Pulmonary artery endothelial cell (primary cell): ENCODE measurements at regions not wholly inside any gene's neighbourhood (a gene's known extent, or its start where the extent isn't known, plus 50 kb on each side); places are given as distances from the start of the nearest gene placed in this dataset.

Experiments
- DNase-seq: peaks from one replicate; pipeline ENCODE4 v3.0.0-alpha.2; 2011; ENCODE audit warnings: low read depth, low spot score

DNA sequence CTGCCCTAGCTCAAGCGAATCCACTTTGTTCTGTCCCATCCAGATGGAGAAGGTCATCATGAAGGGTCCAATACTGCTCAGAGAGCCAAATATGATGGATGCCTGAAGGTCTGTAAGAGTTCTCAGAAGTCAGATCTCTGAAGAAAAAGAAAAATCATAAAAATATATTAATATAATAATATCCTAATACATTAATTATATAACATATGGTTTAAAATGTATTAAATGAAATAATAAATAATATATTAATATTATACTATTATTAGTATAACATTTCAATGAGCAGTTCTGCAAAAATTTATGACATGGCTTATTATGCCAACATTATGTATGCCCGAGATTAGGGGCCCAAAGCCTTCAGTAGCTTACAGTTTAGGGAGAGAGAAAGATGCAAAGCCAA is 78.2 kb upstream of the GPR12 start:
- DNase-seq: no peak

DNA sequence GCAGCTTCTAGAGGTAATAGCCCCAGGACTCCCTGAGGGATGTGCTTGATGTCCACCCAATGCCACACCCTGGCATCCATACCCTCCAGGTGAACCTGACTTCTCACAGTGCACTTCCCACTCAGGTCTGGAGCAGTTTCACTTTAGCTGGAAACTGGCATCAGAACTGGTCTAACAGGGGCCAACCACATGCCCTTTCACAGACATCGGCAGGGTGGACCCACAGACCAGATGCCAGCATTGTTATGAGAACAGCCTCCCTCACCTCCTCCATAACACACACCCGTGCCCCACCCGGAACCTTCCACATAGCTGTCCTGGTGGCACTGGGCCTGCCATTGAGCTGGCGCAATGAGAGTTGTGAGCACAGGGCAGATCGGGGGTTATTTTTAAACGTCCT is 77.4 kb upstream of the GPR12 start:
- DNase-seq: no peak

DNA sequence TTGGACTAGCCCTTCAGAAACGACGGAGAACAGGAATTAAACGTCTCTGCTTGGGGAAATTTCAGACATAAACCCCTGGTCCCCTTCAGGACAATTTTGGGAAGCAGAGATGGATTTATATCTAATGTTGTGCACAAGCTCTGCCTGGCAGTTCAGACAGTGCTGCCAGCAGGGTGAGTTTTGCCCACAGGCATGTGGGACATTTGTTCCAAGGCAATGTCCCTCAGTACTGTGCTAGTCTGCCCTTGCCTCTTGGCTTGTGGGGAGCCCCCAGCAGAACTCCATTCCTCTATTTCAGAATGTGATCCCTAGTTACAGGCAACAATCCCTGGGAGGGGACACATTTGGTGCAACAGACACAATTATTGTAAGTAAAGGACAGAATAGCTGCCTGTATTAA is 76.5 kb upstream of the GPR12 start:
- no peak for DNase-seq

DNA sequence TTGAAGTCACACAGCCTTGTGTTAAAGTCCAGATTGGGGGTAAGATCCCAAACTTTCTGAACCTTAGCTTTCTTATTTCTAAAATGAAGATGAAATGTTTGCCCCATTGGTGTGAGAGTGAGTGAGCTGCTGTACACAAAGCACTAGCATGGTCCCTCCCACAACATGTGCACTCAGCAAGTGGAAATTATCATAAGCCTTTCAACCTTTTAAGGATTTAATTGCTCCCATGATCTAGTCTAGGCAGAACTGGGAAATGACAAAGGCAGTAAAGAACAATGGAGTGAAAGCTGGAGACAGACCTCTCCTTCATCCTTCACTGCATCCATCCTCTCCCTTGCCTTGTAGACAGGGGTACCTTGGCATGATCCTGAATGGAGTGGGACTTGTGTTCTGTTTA is 76.0 kb upstream of the GPR12 start:
- no peak for DNase-seq

DNA sequence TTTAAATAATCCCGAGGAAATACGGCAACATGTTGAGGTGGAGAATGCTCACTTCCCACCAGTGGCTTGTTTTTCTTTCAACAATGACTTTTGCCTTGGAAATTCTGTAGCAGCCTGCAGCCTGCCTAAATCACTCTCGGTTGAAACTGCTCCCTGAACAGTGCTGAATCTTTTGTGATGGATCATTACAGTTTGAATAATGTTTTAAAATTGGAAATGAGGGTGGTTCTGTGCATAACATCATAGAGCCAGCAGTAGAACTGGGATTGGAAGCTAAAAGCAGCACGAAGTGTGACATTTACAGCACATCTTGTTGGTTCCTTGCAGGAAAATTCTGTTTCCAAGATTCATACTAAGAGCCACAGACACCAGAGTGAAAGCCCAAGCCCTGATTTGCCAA is 74.1 kb upstream of the GPR12 start:
- no peak for DNase-seq

DNA sequence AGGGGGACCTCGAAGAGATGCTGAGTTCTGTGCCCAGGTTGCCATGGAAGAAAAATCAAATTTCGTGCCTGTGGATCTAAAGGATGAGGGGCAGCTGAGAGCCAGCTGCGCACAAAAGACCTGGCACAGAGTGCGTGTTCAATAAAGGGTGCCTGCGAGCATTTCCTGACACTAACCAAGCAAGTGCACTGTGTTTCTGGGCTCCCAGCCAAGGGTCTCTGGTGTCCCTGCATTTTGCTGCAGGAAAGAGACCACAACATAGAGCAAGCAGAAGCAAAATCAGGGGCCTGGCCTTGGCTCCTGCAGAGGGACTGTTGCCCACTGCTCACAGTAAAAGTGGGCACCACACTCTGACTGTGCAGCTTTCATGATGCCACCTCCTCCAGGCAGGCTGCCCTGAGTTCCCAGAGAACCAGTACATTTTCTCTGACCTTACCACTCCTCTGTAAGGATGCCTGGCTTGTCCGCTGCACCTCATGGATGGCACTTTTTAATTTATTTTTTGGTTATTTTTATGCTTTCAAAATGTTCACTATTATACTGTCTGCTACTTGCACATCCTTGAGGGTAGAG is 70.8 kb upstream of the GPR12 start:
- DNase-seq: no peak

DNA sequence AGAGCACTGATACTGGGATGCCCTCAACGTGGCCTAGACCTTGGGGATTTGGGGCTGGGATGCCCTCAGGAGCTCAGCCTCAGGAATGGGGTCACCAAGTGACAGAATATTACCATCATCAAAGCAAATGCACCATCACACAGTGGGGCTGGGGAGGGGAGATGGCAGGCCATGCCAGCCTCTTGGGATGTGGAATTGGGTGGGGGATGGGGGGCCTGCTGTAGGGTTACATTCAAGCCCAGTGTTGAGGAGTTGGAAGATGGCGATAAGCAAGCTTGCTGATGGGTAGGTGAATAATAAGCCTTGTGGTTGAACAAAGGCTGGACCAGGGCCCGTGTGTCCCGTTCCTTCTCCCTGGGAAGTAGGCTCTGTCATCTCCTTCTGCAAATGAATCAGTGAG is 69.1 kb upstream of the GPR12 start:
- no peak for DNase-seq

DNA sequence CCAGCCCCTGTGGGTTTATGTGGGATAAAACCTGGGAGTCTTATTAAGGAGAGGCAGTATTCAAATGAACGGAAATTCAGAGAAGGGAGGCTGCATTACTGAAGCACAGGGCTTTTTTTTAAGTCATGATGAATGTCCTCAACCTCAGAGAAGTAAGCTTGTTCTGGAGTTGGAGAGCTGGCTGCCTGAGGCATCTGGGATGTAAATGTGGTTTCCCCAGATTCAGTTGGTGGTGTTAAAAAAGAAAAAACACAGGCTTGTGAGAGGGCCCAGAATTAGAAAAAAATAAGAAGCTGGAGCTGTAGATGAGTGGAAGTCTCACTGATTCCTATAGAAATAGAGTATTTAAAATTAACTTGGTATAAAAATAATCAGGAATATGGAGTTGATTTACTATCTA is 64.0 kb upstream of the GPR12 start:
- DNase-seq: no peak

DNA sequence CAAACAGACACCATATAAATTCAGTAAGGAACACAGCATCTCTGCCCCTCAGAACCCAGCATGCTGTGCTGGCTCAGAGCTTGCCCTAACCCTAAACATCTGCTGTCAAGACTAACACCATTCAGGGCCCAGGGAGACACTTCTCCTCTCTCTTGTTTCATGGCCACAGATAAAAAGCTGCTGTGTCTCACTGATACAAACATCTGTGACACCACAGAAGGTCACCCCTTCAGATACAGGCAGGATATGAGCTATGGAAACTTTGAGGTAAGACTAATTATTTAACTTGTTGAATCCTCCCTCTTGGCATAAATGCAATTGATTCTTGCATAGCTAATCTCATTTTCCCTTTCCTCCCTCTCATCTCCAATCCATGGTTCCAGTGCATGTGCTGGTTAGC is 61.6 kb upstream of the GPR12 start:
- no peak for DNase-seq

DNA sequence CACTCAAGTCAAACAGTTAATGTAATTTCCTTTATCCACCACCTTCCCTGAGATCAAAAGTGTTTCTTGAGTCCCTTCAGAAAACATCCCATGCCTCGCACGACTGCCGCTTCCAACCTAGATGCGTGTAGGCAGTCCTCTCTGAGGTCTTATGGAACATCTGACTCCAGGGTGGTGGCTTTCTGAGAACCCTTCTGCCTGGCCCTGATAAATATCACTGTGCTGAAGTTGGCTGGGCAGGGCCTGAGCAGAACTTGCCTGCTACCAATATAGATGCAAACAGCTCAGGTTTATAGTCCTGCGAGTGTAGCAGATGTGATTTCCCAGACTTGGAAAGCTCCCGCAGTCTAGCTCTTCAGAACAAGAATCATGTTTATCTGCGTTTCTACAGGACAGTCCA is 61.1 kb upstream of the GPR12 start:
- DNase-seq: no peak

DNA sequence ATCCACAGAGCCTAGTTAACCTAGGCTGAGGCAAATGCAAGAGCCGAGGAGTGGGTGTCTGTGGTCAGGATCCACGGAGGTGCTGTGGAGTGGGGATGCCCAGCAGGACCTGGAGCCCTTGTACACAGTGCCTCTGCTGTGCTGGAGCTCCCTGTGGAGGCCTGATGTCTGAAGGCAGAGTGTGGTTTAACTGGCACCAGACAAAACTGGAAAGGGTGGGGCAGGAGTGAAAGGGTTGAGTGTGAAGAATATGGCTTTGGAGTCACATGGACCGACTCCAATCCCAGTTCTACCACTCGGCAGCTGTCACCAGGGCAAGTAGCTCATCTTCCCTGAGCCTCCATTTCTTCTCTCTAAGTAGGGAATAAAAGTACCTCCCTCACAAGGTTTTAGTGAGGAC is 60.3 kb upstream of the GPR12 start:
- DNase-seq: no peak

DNA sequence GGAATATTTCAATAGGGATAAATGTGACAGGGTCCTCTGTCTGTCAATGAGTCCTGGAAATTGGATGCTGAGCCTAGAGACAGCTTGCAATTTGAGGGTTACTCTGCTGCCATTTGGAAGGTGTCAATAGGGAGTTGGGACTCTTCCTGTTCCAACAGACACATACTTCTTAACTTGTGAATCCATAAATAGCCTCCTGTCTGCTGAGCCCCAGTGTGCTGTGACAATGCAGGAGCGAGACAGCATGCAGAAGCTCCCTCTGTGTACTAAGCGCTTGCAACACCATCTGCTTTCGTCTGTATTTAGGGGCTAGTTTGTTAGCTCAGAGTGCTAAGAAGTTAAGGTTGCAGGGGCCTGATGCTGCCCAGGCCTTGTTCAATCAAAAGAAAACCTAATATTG is 58.5 kb upstream of the GPR12 start:
- DNase-seq: no peak

DNA sequence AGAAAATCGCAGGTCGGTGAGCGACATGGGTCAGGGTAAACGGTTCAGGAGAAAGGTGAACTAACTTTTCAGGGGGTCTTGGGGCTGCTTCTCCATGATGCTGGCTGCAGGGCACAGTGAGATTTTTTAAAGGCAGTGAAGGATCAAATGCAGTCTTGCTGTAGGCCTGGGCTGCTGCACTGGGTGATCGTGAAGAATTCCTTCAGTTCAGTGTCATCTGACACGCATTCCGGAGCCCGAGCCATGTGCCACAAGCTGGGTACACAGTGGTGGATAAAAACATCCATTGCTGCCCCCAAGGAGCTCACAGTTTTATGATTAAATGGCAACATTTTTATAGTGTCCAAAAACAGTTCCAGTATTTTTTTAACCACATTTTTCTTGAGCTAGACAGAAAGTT is 56.3 kb upstream of the GPR12 start:
- DNase-seq: no peak

DNA sequence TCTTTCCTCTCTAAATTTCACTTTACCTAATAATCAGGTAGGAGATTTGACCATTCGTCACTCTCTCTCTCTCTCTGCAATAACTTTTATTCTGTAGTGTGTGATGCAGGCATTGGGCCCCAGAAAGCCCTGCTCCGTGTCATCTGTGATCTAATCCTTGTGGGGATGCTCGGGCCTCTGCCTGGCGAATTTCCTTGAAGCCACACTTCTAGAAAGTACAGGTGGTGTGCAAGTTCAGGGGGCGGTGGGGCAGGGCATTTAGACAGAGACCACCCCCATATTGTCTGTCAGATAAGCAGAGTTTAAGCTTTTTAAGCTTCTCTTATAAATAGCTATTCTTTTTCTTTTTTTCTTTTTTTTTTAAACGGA is 53.4 kb upstream of the GPR12 start:
- no peak for DNase-seq

DNA sequence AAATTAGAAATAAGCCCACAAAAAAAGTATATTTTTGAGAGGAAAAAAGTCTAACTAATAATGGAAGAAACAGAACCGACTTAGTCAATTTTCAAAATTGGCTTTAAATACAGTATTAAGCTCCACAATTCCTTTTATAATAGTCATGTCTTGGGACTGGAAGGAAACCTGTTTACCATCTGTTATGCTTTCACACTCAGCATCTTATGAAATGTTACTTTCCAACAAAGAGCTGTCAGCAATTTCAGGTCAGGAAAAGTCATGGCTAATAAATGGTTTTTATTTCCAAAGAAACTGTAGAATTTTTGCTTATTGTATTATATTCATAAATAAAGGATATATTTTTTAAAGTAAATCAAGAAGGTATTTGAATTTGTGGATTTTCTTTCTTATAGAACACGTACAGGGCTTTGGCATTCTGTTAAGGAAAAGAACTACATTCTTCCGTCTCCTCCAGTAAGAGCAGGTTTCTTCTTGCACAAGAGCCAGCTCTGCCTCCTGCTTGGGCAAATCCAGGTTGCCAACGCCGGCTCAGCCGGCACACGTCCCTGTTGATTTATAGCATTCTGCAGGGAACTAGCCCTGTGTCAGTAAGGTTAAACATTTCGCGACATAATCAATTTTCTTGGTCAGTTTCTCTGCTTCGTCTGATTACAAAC is 52.9 kb upstream of the GPR12 start:
- DNase-seq: no peak

DNA sequence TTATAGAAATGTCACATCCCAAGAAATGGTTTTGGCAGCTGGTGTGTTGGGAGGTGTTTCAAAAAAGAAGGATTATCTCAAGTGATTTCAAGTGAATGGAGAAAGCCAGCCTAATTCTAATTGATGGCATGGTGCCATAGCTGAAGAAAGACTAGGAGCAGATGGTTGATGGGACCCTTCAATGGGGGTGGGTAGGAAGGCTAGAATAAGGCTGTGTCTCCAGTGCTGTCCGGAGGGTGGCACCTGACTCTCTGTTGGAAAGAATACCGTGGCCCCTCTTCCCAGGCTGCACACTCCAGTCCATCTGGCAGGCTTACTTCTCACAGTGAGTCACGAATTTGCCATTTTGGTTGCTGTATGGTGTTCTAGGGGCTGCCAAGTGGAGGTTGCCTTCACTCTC is 51.0 kb upstream of the GPR12 start:
- DNase-seq: no peak
